Activated CD4-positive, alpha-beta memory T cell treated with anti-CD3 and anti-CD28 coated beads, Interleukin-2, amount 10 ng/mL, durations not matched to agents 7 days and 5 days (primary cell): ENCODE measurements at regions not wholly inside any gene's neighbourhood (a gene's known extent, or its start where the extent isn't known, plus 50 kb on each side); places are given as distances from the start of the nearest gene placed in this dataset.

Source experiments
- CTCF ChIA-PET: fragments of 350-600 bp; sonication (Branson Sonifier 250); formaldehyde crosslinking; loops from one replicate; lab custom pipeline; 2021; ENCODE audit warnings: antibody characterized with exemption, inconsistent platforms; lab: Charles Lee
- POLR2A ChIA-PET: fragments of 350-600 bp; sonication (Branson Sonifier 250); formaldehyde crosslinking; loops from one replicate; lab custom pipeline; 2021; ENCODE audit warnings: antibody characterized with exemption; lab: Charles Lee
- DNase-seq: peaks from one replicate; pipeline ENCODE4 v3.0.0-alpha.2; 2020
- H3K27ac Mint-ChIP-seq: one replicate; pipeline ENCODE4 v1.8.0; 2021; ENCODE audit warnings: mild to moderate bottlenecking, mixed read lengths
- H3K27me3 Mint-ChIP-seq: one replicate; pipeline ENCODE4 v1.8.0; 2021; ENCODE audit warnings: mixed read lengths
- H3K36me3 Mint-ChIP-seq: one replicate; pipeline ENCODE4 v1.8.0; 2021; ENCODE audit warnings: low read depth, mixed read lengths
- H3K4me1 Mint-ChIP-seq: one replicate; pipeline ENCODE4 v1.8.0; 2021; ENCODE audit warnings: mixed read lengths
- H3K4me3 Mint-ChIP-seq: one replicate; pipeline ENCODE4 v1.8.0; 2021; ENCODE audit warnings: mild to moderate bottlenecking, mixed read lengths
- H3K9me3 Mint-ChIP-seq: one replicate; pipeline ENCODE4 v1.8.0; 2021; ENCODE audit warnings: mixed read lengths

DNA sequence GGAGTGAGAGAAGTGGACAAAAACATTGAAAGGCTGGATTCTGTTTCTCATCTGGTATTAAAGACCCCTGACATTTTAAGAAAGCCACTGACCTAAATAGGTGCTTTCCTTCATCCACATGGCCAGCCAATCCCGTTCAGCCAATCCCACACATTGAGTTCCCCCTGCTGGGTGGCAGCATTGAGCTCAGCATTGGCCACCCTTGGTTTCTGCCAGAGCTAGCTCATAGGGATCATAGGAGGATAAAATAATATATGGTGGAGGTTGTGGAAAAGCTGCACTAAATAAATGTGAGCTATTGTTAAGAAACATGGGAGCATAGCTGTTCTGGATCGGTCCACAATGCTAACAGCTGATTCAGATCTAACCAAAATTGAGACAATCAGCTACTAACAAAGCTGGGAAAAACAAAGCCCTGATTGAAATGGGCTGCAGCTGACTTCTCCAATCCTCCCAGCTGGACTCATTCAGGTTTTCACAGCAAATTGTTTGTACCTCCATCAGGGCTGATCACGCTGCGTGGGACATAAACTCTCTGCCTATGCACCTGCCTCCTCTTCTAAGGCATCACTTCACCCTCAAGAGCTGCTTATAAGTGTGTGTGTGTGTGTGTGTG is 256.5 kb downstream of the EMP1 start:
- POLR2A ChIA-PET: no interaction called here
- no peaks in the 10 kb centered on the region for H3K36me3 Mint-ChIP-seq
- CTCF ChIA-PET: no interaction called here
- H3K27ac Mint-ChIP-seq: no peak overlapping the region
- H3K4me1 Mint-ChIP-seq: no peaks in the 10 kb centered on the region
- peaks cover 2% of the 10 kb centered on the region for H3K27me3 Mint-ChIP-seq
- no peaks in the 10 kb centered on the region for H3K9me3 Mint-ChIP-seq
- no peak overlapping the region for H3K4me3 Mint-ChIP-seq
- no peak for DNase-seq

DNA sequence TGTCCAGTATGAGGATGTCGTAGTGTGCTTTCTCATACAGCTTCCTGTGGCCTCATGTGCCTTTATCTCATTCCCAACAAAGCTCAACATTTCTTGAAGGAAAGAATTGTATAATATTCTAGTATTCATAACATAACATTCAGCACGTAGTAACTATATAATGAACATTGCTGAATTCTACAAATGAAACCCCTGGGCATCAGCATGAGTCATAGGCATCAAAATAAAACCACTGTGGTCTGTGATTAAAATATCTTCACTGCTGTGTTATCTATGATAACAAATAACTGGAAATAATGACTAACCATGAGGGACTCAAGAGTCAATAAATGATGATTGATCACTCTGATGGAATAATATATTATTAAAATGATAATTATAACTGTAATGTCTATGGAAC is 255.2 kb downstream of the EMP1 start:
- no peak for DNase-seq
- Mint-ChIP-seq H3K36me3 (no peaks in the 10 kb centered on the region), H3K4me3 (no peak overlapping the region), H3K27ac (no peak overlapping the region), H3K9me3 (no peaks in the 10 kb centered on the region), H3K27me3 (peaks cover 2% of the 10 kb centered on the region), H3K4me1 (no peaks in the 10 kb centered on the region)
- CTCF ChIA-PET: no interaction called here
- POLR2A ChIA-PET: no interaction called here

DNA sequence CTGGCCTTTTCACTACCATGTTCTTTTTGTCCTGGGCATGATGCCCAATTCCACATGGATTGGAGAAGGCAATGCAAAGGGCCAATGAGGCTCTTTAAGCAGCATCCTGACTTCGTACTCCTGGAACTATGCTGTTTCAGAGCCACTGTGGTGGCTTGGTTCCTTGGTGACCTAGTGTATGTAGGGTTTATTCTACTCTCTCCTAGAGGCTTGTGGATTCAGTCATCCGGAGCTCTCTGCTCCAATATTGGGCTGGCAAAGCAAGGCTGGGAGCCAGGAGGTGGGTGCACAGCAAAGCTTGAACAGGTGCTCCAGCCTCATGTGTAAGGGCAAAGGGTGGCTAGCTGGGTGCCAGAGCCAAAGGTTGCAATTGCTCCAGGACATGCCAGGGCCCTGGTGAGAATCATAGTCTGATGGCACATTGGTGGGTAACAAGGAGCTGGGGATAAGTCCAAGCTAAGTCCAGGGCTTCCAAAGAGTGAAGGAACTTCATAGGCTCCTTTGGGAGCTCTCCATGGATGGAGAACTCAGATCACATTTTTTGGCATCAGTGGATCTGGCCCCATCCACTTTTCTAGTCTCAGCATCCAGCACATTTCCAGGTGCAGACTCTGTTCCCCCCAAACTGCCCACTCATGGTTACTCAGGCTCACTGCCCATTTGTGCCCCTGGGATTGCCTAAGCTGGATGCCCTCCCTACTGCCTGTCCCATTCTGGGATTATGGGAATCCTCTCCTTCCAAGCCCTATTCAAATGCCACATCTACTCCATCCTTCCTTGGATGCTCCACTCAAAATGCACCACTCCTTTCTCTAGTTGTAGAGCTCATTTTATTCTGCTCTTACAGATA is 253.9 kb downstream of the EMP1 start:
- Mint-ChIP-seq H3K27me3 (peaks cover 2% of the 10 kb centered on the region), H3K9me3 (no peaks in the 10 kb centered on the region), H3K4me1 (no peaks in the 10 kb centered on the region), H3K27ac (no peak overlapping the region), H3K4me3 (no peak overlapping the region), H3K36me3 (no peaks in the 10 kb centered on the region)
- no peak for DNase-seq
- ChIA-PET POLR2A (no interaction called here), CTCF (no interaction called here)

DNA sequence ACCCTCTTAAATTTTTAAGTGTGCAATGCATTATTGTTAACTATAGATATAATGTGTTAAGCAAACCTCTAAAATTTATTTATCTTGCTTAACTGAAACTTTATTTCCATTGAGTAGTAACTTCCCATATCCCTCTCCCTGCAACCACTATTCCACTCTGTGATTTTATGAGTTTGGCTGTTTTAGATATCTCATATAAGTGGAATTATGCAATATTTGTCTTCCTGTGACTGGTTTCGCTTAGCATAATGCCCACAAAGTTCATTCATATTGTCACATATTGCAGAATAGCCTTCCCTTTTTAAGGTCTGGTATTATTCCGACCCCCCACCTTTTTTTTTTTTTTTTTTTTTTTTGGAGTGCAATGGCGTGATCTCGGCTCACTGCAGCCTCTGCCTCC is 247.6 kb downstream of the EMP1 start:
- Mint-ChIP-seq H3K9me3 (no peaks in the 10 kb centered on the region), H3K4me3 (no peak overlapping the region), H3K27me3 (peaks cover 4% of the 10 kb centered on the region), H3K27ac (no peak overlapping the region), H3K36me3 (no peaks in the 10 kb centered on the region), H3K4me1 (no peaks in the 10 kb centered on the region)
- ChIA-PET CTCF (no interaction called here), POLR2A (no interaction called here)
- no peak for DNase-seq

- no peaks in the 10 kb centered on the region for H3K36me3 Mint-ChIP-seq
- H3K27me3 Mint-ChIP-seq: peaks cover 4% of the 10 kb centered on the region
- H3K27ac Mint-ChIP-seq: no peak overlapping the region
- DNase-seq: no peak
- POLR2A ChIA-PET: no interaction called here
- no peaks in the 10 kb centered on the region for H3K9me3 Mint-ChIP-seq
- H3K4me1 Mint-ChIP-seq: no peaks in the 10 kb centered on the region
- CTCF ChIA-PET: no interaction called here
- no peak overlapping the region for H3K4me3 Mint-ChIP-seq
Measured at GRCh38 chr12:13443498-13443897, 247.0 kb downstream of the EMP1 start.

DNA sequence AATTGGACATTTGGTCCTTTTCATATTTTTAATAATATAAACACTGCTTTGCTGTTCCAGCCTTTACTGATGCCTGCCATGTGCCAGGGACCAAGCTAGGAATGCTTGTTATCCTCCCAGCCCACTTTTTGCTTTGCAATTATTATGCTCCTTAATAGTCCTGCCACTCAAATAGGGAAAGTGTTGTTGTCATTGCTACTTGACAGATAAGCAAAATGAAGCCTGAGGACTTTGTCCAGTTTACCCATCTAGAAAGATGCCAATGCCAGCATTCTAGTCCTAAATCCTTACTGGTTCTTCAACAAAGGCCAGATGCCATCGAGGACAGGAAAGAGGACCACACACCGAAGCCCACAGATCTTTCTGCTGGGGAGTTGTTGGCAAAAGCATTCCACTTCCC is 246.5 kb downstream of the EMP1 start:
- no peak for DNase-seq
- no peak overlapping the region for H3K4me3 Mint-ChIP-seq
- ChIA-PET CTCF (no interaction called here), POLR2A (no interaction called here)
- no peaks in the 10 kb centered on the region for H3K36me3 Mint-ChIP-seq
- no peaks in the 10 kb centered on the region for H3K9me3 Mint-ChIP-seq
- H3K27ac Mint-ChIP-seq: no peak overlapping the region
- no peaks in the 10 kb centered on the region for H3K4me1 Mint-ChIP-seq
- peaks cover 4% of the 10 kb centered on the region for H3K27me3 Mint-ChIP-seq

DNA sequence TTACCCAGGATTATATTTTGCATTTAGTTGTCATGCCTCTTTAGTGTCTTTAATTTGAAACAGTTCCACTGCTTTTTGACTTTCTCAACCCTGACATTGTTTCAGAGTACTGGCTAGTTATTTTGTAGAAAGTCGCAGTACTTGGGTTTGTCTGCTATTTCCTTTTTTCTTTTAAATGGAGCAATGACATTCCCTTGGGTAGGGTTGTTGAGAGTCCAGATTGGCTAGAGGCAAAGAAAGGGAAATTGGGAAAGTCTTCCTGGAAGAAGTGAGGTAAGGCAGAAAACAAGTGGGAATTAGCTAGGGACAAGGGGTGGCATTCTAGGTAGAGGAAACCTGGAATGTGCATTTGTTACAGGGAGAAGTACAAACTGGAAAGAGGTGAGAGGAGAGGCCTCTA is 245.9 kb downstream of the EMP1 start:
- H3K9me3 Mint-ChIP-seq: no peaks in the 10 kb centered on the region
- H3K36me3 Mint-ChIP-seq: no peaks in the 10 kb centered on the region
- no peaks in the 10 kb centered on the region for H3K4me1 Mint-ChIP-seq
- no peak overlapping the region for H3K4me3 Mint-ChIP-seq
- no peak for DNase-seq
- ChIA-PET POLR2A (no interaction called here), CTCF (no interaction called here)
- H3K27me3 Mint-ChIP-seq: peaks cover 4% of the 10 kb centered on the region
- H3K27ac Mint-ChIP-seq: no peak overlapping the region

GRCh38 chr12:13440844-13441243 is 244.3 kb downstream of the EMP1 start:
- CTCF ChIA-PET: no interaction called here
- POLR2A ChIA-PET: no interaction called here
- Mint-ChIP-seq H3K4me3 (no peak overlapping the region), H3K36me3 (no peaks in the 10 kb centered on the region), H3K27me3 (peaks cover 4% of the 10 kb centered on the region), H3K27ac (no peak overlapping the region), H3K4me1 (no peaks in the 10 kb centered on the region), H3K9me3 (no peaks in the 10 kb centered on the region)
- DNase-seq: no peak

DNA sequence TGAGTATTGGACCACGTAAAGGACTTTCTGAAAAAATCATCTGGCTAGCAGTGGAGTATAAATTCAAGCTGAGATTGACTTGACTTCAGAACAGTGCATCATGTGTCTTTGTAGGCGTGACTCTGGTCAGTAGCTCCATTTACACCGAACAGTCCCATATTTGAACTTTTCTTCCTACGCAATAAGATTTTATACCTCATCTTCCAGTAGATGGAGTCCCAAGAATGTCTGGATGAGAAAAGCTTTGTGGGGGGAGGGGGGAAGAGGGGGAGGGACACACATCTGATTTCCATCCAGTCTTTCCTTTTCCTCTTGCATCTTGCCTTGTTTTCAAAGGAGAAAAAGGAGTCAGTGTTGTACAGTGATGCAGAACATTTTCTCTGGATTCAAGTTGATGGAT is 241.0 kb downstream of the EMP1 start:
- no peaks in the 10 kb centered on the region for H3K4me1 Mint-ChIP-seq
- H3K9me3 Mint-ChIP-seq: no peaks in the 10 kb centered on the region
- H3K27ac Mint-ChIP-seq: no peak overlapping the region
- ChIA-PET POLR2A (no interaction called here), CTCF (no interaction called here)
- no peaks in the 10 kb centered on the region for H3K36me3 Mint-ChIP-seq
- DNase-seq: no peak
- peaks cover 4% of the 10 kb centered on the region for H3K27me3 Mint-ChIP-seq
- no peak overlapping the region for H3K4me3 Mint-ChIP-seq

DNA sequence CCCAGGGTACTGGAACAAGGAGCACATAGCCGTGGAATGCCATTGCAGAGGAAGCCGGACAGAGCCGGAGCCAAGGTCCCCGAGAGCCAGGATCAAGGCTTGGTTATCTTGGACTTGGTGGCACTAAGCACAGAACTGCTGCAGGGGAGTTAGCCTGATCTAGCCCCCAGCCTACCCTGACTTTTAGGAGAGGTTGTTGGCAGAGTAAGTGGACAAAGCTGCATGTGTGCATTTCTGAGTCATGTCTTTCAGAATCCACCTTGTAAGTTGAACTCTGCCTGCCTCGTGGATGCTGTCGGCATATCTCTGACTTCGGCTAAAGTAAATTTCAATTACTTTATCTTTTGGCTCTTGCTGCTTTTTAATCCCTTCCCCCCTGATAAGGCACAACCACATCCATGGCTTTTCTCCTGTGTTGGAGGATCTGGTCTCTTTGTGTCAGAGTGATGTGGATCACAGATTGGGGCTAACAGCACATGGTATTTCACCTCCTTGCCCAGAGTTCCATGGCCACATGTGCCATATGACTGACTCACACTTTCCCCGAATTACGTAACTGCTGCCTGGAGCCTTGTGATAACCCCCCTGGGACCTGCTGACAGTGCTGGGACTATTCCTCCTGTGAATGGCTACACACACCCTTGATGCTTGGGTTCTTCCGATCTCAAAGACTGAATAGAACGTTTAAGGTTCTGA is 240.3 kb downstream of the EMP1 start:
- Mint-ChIP-seq H3K9me3 (no peaks in the 10 kb centered on the region), H3K27ac (no peak overlapping the region), H3K27me3 (peaks cover 3% of the 10 kb centered on the region), H3K4me1 (no peaks in the 10 kb centered on the region), H3K36me3 (no peaks in the 10 kb centered on the region), H3K4me3 (no peak overlapping the region)
- no peak for DNase-seq
- CTCF ChIA-PET: no interaction called here
- POLR2A ChIA-PET: no interaction called here

GRCh38 chr12:13436182-13436581 is 239.7 kb downstream of the EMP1 start:
- Mint-ChIP-seq H3K4me1 (no peaks in the 10 kb centered on the region), H3K27me3 (peaks cover 2% of the 10 kb centered on the region), H3K36me3 (no peaks in the 10 kb centered on the region), H3K9me3 (no peaks in the 10 kb centered on the region), H3K27ac (no peak overlapping the region), H3K4me3 (no peak overlapping the region)
- POLR2A ChIA-PET: no interaction called here
- no peak for DNase-seq
- CTCF ChIA-PET: no interaction called here

GRCh38 chr12:13435235-13435933 is 238.9 kb downstream of the EMP1 start:
- POLR2A ChIA-PET: no interaction called here
- Mint-ChIP-seq H3K4me1 (no peaks in the 10 kb centered on the region), H3K27ac (no peak overlapping the region), H3K4me3 (no peak overlapping the region), H3K9me3 (no peaks in the 10 kb centered on the region), H3K27me3 (peaks cover 2% of the 10 kb centered on the region), H3K36me3 (no peaks in the 10 kb centered on the region)
- CTCF ChIA-PET: no interaction called here
- no peak for DNase-seq

DNA sequence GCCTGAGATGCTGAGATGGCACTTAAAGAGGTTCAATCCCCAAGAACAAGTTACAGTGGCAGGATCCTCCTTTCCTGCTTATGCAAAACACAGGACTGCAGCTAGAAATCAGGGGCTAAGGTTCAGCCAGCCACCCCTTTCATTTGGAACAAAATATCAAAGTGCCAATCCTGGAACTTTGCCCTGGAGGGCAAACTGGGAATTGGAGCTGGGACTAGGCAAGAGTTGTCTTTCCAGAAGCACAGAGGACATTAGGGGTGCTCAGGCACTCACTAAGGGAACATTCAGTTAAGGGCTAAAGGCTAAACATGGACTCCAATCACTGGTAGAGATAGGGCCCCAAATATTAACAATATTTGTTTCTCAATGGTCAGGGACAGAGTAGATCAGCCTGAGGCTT is 237.2 kb downstream of the EMP1 start:
- no peaks in the 10 kb centered on the region for H3K9me3 Mint-ChIP-seq
- no peaks in the 10 kb centered on the region for H3K4me1 Mint-ChIP-seq
- H3K27me3 Mint-ChIP-seq: peaks cover 2% of the 10 kb centered on the region
- POLR2A ChIA-PET: no interaction called here
- no peak for DNase-seq
- no peak overlapping the region for H3K4me3 Mint-ChIP-seq
- H3K36me3 Mint-ChIP-seq: no peaks in the 10 kb centered on the region
- CTCF ChIA-PET: no interaction called here
- H3K27ac Mint-ChIP-seq: no peak overlapping the region
